ENCODE measurements at regions not wholly inside any gene's neighbourhood (a gene's known extent, or its start where the extent isn't known, plus 50 kb on each side); places are given as distances from the start of the nearest gene placed in this dataset.

GRCh38 chr12:28079539-28079938, 107.0 kb upstream of the PTHLH start:
- TF ChIP-seq, protein P1, sequence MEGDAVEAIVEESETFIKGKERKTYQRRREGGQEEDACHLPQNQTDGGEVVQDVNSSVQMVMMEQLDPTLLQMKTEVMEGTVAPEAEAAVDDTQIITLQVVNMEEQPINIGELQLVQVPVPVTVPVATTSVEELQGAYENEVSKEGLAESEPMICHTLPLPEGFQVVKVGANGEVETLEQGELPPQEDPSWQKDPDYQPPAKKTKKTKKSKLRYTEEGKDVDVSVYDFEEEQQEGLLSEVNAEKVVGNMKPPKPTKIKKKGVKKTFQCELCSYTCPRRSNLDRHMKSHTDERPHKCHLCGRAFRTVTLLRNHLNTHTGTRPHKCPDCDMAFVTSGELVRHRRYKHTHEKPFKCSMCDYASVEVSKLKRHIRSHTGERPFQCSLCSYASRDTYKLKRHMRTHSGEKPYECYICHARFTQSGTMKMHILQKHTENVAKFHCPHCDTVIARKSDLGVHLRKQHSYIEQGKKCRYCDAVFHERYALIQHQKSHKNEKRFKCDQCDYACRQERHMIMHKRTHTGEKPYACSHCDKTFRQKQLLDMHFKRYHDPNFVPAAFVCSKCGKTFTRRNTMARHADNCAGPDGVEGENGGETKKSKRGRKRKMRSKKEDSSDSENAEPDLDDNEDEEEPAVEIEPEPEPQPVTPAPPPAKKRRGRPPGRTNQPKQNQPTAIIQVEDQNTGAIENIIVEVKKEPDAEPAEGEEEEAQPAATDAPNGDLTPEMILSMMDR (conservative IDR thresholded peaks at IDR 0.05; ENCODE audit: low read depth, low read length), result no peak
- no peak for DNase-seq (ENCODE audit: low read depth)
- H3K4me3 ChIP-seq (ENCODE audit: low read length), result no peak overlapping the region

- no peak for DNase-seq (ENCODE audit: low read depth)
- TF ChIP-seq, protein P1 (conservative IDR thresholded peaks at IDR 0.05; ENCODE audit: low read depth, low read length), result no peak
- no peak overlapping the region for H3K4me3 ChIP-seq (ENCODE audit: low read length)
Observed at GRCh38 chr12:28082096-28082495, 108.2 kb upstream of the CCDC91 start.

- TF ChIP-seq, protein P1 (conservative IDR thresholded peaks at IDR 0.05; ENCODE audit: low read depth, low read length), result no peak
- DNase-seq (ENCODE audit: low read depth), result no peak
- H3K4me3 ChIP-seq (ENCODE audit: low read length), result no peak overlapping the region
Observed at GRCh38 chr12:28083840-28084678, 106.2 kb upstream of the CCDC91 start.

DNA sequence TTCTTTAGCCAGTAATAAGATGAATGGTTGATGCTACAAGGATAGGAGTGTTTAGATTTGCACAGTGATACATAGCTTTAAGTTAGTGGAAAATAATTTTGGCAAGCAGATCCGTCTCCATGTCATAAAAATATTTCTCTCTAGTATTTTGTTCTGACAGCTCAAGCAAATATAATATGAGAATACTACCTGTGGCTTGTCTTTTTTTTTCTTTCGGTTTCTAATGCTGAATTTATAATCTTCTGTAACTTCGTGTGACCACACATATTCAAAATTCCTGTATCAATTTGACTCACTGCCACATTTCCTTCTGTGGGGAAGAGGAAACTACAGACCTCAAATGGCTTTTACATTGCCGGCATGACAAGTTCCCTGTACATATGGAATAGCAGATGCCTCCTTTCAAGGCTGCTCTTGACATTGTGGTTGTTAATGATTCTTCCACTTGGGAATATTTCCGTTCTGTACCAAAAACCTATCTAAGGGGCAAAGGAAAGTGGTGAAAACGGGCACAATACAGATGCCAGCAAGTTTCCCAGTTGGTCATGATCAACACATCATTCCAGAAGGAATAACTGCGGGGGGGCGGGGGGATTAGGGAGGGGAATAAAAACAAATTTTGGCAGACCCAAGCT, 103.6 kb upstream of the CCDC91 start:
- TF ChIP-seq, protein P1 (conservative IDR thresholded peaks at IDR 0.05; ENCODE audit: low read depth, low read length), result no peak
- no peak for DNase-seq (ENCODE audit: low read depth)

DNA sequence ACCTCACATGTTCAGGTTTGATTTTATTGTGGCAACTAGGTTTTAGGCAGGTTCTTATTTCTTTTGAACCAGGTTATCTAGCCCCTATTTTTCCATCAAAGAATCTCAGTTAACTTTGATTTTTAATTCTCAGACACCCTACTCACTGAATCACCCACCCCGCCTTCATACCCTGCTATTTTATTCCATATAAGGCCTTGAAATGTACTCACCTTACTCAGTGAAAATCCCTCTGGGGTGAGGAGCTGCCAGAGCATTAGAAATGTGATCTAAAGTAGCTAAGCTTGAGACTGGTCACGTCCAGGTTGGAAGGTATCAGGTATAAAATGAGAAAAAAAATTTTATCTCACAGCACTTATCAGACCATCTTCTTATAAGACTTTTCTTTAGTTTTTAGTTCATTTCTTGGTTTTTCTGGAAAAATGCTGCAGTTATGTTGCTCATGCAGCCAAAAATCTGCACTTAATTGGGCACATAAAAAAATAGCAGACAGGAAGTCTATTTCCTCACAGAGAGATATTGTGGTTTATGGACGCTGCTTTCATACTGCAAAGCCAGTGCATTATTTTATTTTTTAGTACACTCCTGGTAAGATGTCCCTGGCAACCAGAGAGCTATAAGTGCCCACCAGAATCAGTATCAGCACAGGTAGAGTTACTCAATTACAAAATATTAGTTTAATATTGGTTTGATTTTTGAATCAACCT, 101.5 kb upstream of the CCDC91 start:
- H3K4me3 ChIP-seq (ENCODE audit: low read length), result no peak overlapping the region
- DNase-seq (ENCODE audit: low read depth), result no peak
- TF ChIP-seq, protein P1 (conservative IDR thresholded peaks at IDR 0.05; ENCODE audit: low read depth, low read length), result no peak

More for the DNA sequence above, 103.6 kb upstream of the CCDC91 start:
- no peak overlapping the region for H3K4me3 ChIP-seq (ENCODE audit: low read length)

DNA sequence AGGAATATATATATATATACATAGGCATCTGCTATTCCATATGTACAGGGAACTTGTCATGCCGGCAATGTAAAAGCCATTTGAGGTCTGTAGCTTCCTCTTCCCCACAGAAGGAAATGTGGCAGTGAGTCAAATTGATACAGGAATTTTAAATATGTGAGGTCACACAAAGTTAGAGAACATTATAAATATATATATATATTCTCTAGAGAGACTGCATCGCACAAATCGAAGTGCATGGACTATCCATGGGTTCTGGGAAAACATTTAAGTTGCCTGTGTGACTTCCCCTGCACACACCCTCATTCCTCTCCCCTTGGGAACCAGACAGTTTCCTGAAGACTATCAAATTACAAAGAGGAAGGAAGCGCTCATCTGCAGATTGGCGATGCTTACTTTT, 100.9 kb upstream of the CCDC91 start:
- H3K4me3 ChIP-seq (ENCODE audit: low read length), result no peak overlapping the region
- no peak for DNase-seq (ENCODE audit: low read depth)
- TF ChIP-seq, protein P1 (conservative IDR thresholded peaks at IDR 0.05; ENCODE audit: low read depth, low read length), result no peak

Data from retinal pigment epithelial cell (primary cell).